Neural progenitor cell (in vitro differentiated cells): ENCODE measurements at regions not wholly inside any gene's neighbourhood (a gene's known extent, or its start where the extent isn't known, plus 50 kb on each side); places are given as distances from the start of the nearest gene placed in this dataset.

ENCODE experiments used
- EZH2 ChIP-seq: fragments of 200-600 bp; sonication (generic); IDR thresholded peaks from 2 replicates; pipeline ENCODE4 v1.6.1; 2017; ENCODE audit warnings: antibody characterized with exemption, mild to moderate bottlenecking, moderate library complexity
- EZH2phosphoT487 ChIP-seq: fragments of 200-600 bp; sonication (generic); IDR thresholded peaks from 2 replicates; pipeline ENCODE4 v1.6.1; 2017; ENCODE audit warnings: antibody characterized with exemption
- TF ChIP-seq, protein P1 (sequence below): fragments of 200-600 bp; sonication (generic); IDR thresholded peaks from 2 replicates; pipeline ENCODE4 v1.5.1; 2017; ENCODE audit warnings: antibody characterized with exemption, mild to moderate bottlenecking

DNA sequence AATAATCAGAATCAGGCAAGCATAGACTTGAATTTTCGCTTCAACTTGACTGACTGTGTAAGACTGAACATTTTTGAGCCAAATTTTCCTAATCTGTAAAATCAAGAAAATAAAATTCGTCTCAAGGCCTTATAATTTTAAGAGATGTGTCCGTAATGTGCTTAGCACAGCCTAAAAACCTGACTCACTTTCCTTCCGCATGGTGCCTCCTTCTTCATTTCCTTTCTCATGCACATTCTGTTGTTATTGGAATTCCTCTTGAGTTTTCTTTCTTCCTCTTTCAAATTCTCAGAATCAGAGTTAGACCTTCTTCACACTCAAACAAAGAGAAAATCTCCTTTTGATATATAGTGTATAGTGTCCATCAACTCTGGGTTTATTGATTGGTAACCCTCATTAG, 208.9 kb upstream of the SLIT2 start:
- no peak for TF ChIP-seq EZH2
- TF ChIP-seq EZH2phosphoT487, result no peak
- TF ChIP-seq, protein P1, sequence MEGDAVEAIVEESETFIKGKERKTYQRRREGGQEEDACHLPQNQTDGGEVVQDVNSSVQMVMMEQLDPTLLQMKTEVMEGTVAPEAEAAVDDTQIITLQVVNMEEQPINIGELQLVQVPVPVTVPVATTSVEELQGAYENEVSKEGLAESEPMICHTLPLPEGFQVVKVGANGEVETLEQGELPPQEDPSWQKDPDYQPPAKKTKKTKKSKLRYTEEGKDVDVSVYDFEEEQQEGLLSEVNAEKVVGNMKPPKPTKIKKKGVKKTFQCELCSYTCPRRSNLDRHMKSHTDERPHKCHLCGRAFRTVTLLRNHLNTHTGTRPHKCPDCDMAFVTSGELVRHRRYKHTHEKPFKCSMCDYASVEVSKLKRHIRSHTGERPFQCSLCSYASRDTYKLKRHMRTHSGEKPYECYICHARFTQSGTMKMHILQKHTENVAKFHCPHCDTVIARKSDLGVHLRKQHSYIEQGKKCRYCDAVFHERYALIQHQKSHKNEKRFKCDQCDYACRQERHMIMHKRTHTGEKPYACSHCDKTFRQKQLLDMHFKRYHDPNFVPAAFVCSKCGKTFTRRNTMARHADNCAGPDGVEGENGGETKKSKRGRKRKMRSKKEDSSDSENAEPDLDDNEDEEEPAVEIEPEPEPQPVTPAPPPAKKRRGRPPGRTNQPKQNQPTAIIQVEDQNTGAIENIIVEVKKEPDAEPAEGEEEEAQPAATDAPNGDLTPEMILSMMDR, result no peak
